H1 (cell line): ENCODE measurements at regions not wholly inside any gene's neighbourhood (a gene's known extent, or its start where the extent isn't known, plus 50 kb on each side); places are given as distances from the start of the nearest gene placed in this dataset.

Source experiments
- CTCF ChIA-PET: fragments of 300-600 bp; sonication (Branson Sonifier 250); formaldehyde crosslinking; loops from one replicate; lab custom pipeline; 2021; ENCODE audit not compliant: partially characterized antibody; lab: Charles Lee
- POLR2A ChIA-PET: fragments of 300-600 bp; sonication (Branson Sonifier 250); formaldehyde crosslinking; loops from one replicate; lab custom pipeline; 2021; ENCODE audit warnings: inconsistent platforms; ENCODE audit not compliant: partially characterized antibody; lab: Charles Lee
- DNase-seq, 2 experiments: peaks; one replicate each; pipeline versions ENCODE4 v3.0.0 to v3.0.0-alpha.2; 2010 to 2022; ENCODE audit warnings: low spot score in 2 of 2, low read depth in 1 of 2, mixed read lengths in 1 of 2
- FAIRE-seq: peaks from 2 replicates; lab custom pipeline; 2011; peaks lifted over from hg19 to GRCh38; lab: Jason Lieb, UNC
- H2AFZ ChIP-seq: 2 replicates; pipeline ENCODE4 v1.8.1; 2012; ENCODE audit warnings: low read length, inconsistent platforms
- H2AK5ac ChIP-seq: 2 replicates; pipeline ENCODE4 v1.6.1; 2013; ENCODE audit warnings: low read depth, low read length
- H2BK120ac ChIP-seq: replicated peaks from 2 replicates; pipeline ENCODE3; 2013; ENCODE audit warnings: low read depth, low read length, inconsistent platforms
- H2BK12ac ChIP-seq: 2 replicates; pipeline ENCODE4 v1.6.1; 2013; ENCODE audit warnings: low read depth, low read length
- H2BK15ac ChIP-seq: 2 replicates; pipeline ENCODE4 v1.6.1; 2013; ENCODE audit warnings: low read length
- H2BK20ac ChIP-seq: 2 replicates; pipeline ENCODE4 v1.6.1; 2013; ENCODE audit warnings: low read length
- H2BK5ac ChIP-seq: 2 replicates; pipeline ENCODE4 v1.6.1; 2013; ENCODE audit warnings: low read depth, low read length
- H3K14ac ChIP-seq: 2 replicates; pipeline ENCODE4 v1.6.1; 2013; ENCODE audit warnings: inconsistent platforms; ENCODE audit not compliant: insufficient read length
- H3K18ac ChIP-seq: 2 replicates; pipeline ENCODE4 v1.6.1; 2013; ENCODE audit warnings: low read length; ENCODE audit errors: extremely low read depth
- H3K23ac ChIP-seq: 2 replicates; pipeline ENCODE4 v1.6.1; 2013; ENCODE audit warnings: inconsistent platforms; ENCODE audit not compliant: insufficient read length
- H3K23me2 ChIP-seq: 2 replicates; pipeline ENCODE4 v1.6.1; 2013; ENCODE audit warnings: low read depth, low read length
- H3K27ac ChIP-seq: 2 replicates; pipeline ENCODE4 v1.6.1; 2011; ENCODE audit warnings: low read depth, low read length, inconsistent platforms
- H3K27me3 ChIP-seq, 4 experiments: replicated peaks in 1 of 4; 1 replicate in 1 of 4; 2 replicates in 3 of 4; pipeline versions ENCODE4 v1.6.1 to v1.8.1; 2011 to 2013; ENCODE audit warnings: low read length in 3 of 4, mild to moderate bottlenecking in 3 of 4, inconsistent platforms in 2 of 4, mixed read lengths in 2 of 4, moderate library complexity in 1 of 4; ENCODE audit not compliant: control insufficient read depth in 3 of 4, insufficient read depth in 3 of 4; ENCODE audit errors: extremely low read depth in 1 of 4
- H3K36me3 ChIP-seq, 4 experiments: 2 replicates each; pipeline versions ENCODE4 v1.6.1 to v1.8.1; 2011 to 2013; ENCODE audit warnings: mild to moderate bottlenecking in 4 of 4, low read length in 3 of 4, moderate library complexity in 2 of 4, control low read depth in 1 of 4, inconsistent platforms in 1 of 4; ENCODE audit not compliant: insufficient read depth in 4 of 4, control insufficient read depth in 2 of 4
- H3K4ac ChIP-seq: replicated peaks from 2 replicates; pipeline ENCODE3; 2013; ENCODE audit warnings: low read length, low read depth, mixed read lengths, inconsistent platforms; ENCODE audit not compliant: insufficient read length
- H3K4me1 ChIP-seq, 4 experiments: replicated peaks in 1 of 4; 1 replicate in 1 of 4; 2 replicates in 3 of 4; pipeline versions ENCODE4 v1.6.1 to v1.8.1; 2011 to 2013; ENCODE audit warnings: low read length in 3 of 4, inconsistent platforms in 2 of 4, mixed read lengths in 1 of 4; ENCODE audit not compliant: insufficient read depth in 4 of 4, control insufficient read depth in 3 of 4
- H3K4me2 ChIP-seq, 2 experiments: 2 replicates each; pipeline versions ENCODE4 v1.6.1 to v1.8.1; 2011 to 2013; ENCODE audit warnings: low read depth in 2 of 2, low read length in 2 of 2, control low read depth in 1 of 2, inconsistent platforms in 1 of 2, mild to moderate bottlenecking in 1 of 2; ENCODE audit not compliant: insufficient read depth in 1 of 2
- H3K4me3 ChIP-seq, 4 experiments: fragments of 200-600, 300-600 bp in 1 of 4; sonication (generic), shearing (Covaris generic), sonication (Bioruptor Twin) in 1 of 4; 2 replicates each; pipeline versions ENCODE4 v1.5.1 to v1.8.1; 2011 to 2016; ENCODE audit warnings: low read length in 4 of 4, low read depth in 3 of 4, control low read depth in 2 of 4, inconsistent platforms in 2 of 4, mild to moderate bottlenecking in 2 of 4, mixed read lengths in 1 of 4, moderate library complexity in 1 of 4; ENCODE audit not compliant: insufficient read depth in 2 of 4; ENCODE audit errors: extremely low read depth in 1 of 4
- H3K56ac ChIP-seq: replicated peaks from 2 replicates; pipeline ENCODE3; 2013; ENCODE audit warnings: low read depth, mild to moderate bottlenecking, mixed read lengths, low read length, inconsistent platforms; ENCODE audit not compliant: insufficient read length
- H3K79me1 ChIP-seq: 2 replicates; pipeline ENCODE4 v1.6.1; 2013; ENCODE audit warnings: low read depth, low read length, control low read depth
- H3K79me2 ChIP-seq, 2 experiments: 2 replicates each; pipeline versions ENCODE4 v1.6.1 to v1.8.1; 2012 to 2013; ENCODE audit warnings: low read length in 2 of 2, mild to moderate bottlenecking in 2 of 2, inconsistent platforms in 1 of 2; ENCODE audit not compliant: insufficient read depth in 2 of 2, control insufficient read depth in 1 of 2
- H3K9ac ChIP-seq, 4 experiments: replicated peaks in 1 of 4; 1 replicate in 1 of 4; 2 replicates in 3 of 4; pipeline versions ENCODE4 v1.6.1 to v1.8.1; 2011 to 2013; ENCODE audit warnings: low read depth in 3 of 4, low read length in 3 of 4, control low read depth in 2 of 4, mild to moderate bottlenecking in 2 of 4, moderate library complexity in 2 of 4, inconsistent platforms in 1 of 4; ENCODE audit errors: extremely low read depth in 1 of 4
- H3K9me3 ChIP-seq, 2 experiments: 2 replicates each; pipeline versions ENCODE4 v1.6.1 to v1.8.1; 2012 to 2013; ENCODE audit warnings: mild to moderate bottlenecking in 2 of 2, moderate library complexity in 2 of 2, control low read depth in 1 of 2, inconsistent platforms in 1 of 2, low read depth in 1 of 2, low read length in 1 of 2, mixed read lengths in 1 of 2; ENCODE audit not compliant: insufficient read depth in 2 of 2
- H4K20me1 ChIP-seq, 2 experiments: replicated peaks in 1 of 2; 2 replicates each; pipeline versions ENCODE3 to v1.8.1; 2011 to 2013; ENCODE audit warnings: inconsistent platforms in 2 of 2, low read length in 2 of 2, mild to moderate bottlenecking in 1 of 2; ENCODE audit not compliant: insufficient read depth in 2 of 2, control insufficient read depth in 1 of 2
- H4K5ac ChIP-seq: 2 replicates; pipeline ENCODE4 v1.6.1; 2013; ENCODE audit warnings: low read length, low read depth, mixed read lengths, inconsistent platforms; ENCODE audit not compliant: insufficient read length
- H4K8ac ChIP-seq: 2 replicates; pipeline ENCODE4 v1.8.0; 2013; ENCODE audit warnings: mild to moderate bottlenecking, moderate library complexity, low read length, inconsistent platforms; ENCODE audit not compliant: insufficient read depth; ENCODE audit errors: extremely low read depth
- H4K91ac ChIP-seq: replicated peaks from 2 replicates; pipeline ENCODE3; 2013; ENCODE audit warnings: low read length, mixed read lengths, inconsistent platforms; ENCODE audit not compliant: insufficient read length
- CHD2 ChIP-seq: IDR thresholded peaks from 2 replicates; pipeline ENCODE4 v1.6.1; 2012; ENCODE audit warnings: low read length, improper control_type of control experiment
- CTBP2 ChIP-seq: IDR thresholded peaks from 2 replicates; pipeline ENCODE4 v1.7.0; 2011; ENCODE audit warnings: borderline replicate concordance, mild to moderate bottlenecking, moderate library complexity, mixed read lengths, low read length; ENCODE audit not compliant: insufficient read depth, insufficient read length
- EP300 ChIP-seq, 2 experiments: IDR thresholded peaks; 1 replicate in 1 of 2; 2 replicates in 1 of 2; pipeline ENCODE4 v1.6.1; 2011 to 2012; ENCODE audit warnings: low read depth in 2 of 2, low read length in 2 of 2, mild to moderate bottlenecking in 2 of 2, borderline replicate concordance in 1 of 2, inconsistent platforms in 1 of 2, moderate library complexity in 1 of 2
- FOSL1 ChIP-seq: IDR thresholded peaks from 2 replicates; pipeline ENCODE4 v1.6.1; 2011; ENCODE audit warnings: mild to moderate bottlenecking, low read depth, low read length, moderate library complexity; ENCODE audit not compliant: insufficient read depth
- GABPA ChIP-seq: IDR thresholded peaks from 2 replicates; pipeline ENCODE4 v1.6.1; 2011; ENCODE audit warnings: mild to moderate bottlenecking, low read length, moderate library complexity, borderline replicate concordance; ENCODE audit not compliant: insufficient read depth
- JUND ChIP-seq: IDR thresholded peaks from 2 replicates; pipeline ENCODE4 v1.6.1; 2011; ENCODE audit warnings: mild to moderate bottlenecking, improper control_type of control experiment, low read length
- NANOG ChIP-seq: IDR thresholded peaks from 2 replicates; pipeline ENCODE4 v1.6.1; 2011; ENCODE audit warnings: low read length, low read depth, mild to moderate bottlenecking, inconsistent platforms; ENCODE audit not compliant: insufficient read depth, poor library complexity, severe bottlenecking
- POU5F1 ChIP-seq: IDR thresholded peaks from 2 replicates; pipeline ENCODE4 v1.6.1; 2011; ENCODE audit warnings: low read depth, mild to moderate bottlenecking, low read length, moderate library complexity
- RAD21 ChIP-seq, 2 experiments: IDR thresholded peaks in 1 of 2; conservative IDR thresholded peaks in 1 of 2; 2 replicates each; pipeline ENCODE4 v1.6.1; 2011; ENCODE audit warnings: low read depth in 2 of 2, low read length in 2 of 2, improper control_type of control experiment in 1 of 2, inconsistent platforms in 1 of 2, mild to moderate bottlenecking in 1 of 2, moderate library complexity in 1 of 2
- RXRA ChIP-seq: IDR thresholded peaks from 2 replicates; pipeline ENCODE4 v1.6.1; 2011; ENCODE audit warnings: low read depth, mild to moderate bottlenecking, low read length, moderate library complexity; ENCODE audit not compliant: insufficient read depth
- SP4 ChIP-seq: IDR thresholded peaks from 2 replicates; pipeline ENCODE4 v1.6.1; 2012; ENCODE audit warnings: low read length, inconsistent platforms
- SRF ChIP-seq: IDR thresholded peaks from 2 replicates; pipeline ENCODE4 v1.6.1; 2011; ENCODE audit warnings: mild to moderate bottlenecking, low read depth, low read length, moderate library complexity
- SUZ12 ChIP-seq: fragments of 200-600 bp; sonication (generic); IDR thresholded peaks from 2 replicates; pipeline ENCODE4 v1.6.1; 2012; ENCODE audit warnings: mild to moderate bottlenecking, inconsistent platforms, low read length, moderate library complexity, mixed read lengths
- TAF7 ChIP-seq: optimal IDR thresholded peaks from 2 replicates; pipeline ENCODE3; 2011; ENCODE audit warnings: low read depth, mild to moderate bottlenecking, inconsistent platforms, low read length, moderate library complexity, borderline replicate concordance
- TCF12 ChIP-seq: IDR thresholded peaks from 2 replicates; pipeline ENCODE4 v1.6.1; 2011; ENCODE audit warnings: low read depth, mild to moderate bottlenecking, low read length
- WGBS, 2 experiments: shearing (Covaris generic) in 1 of 2; methylation state at CpG; one replicate each; pipeline versions ENCODE4 v1.1.6 to v1.1.7; 2013 to 2015; ENCODE audit warnings: low lambda C conversion rate in 2 of 2, mixed read lengths in 2 of 2, inconsistent platforms in 1 of 2, low coverage in 1 of 2, missing lambda C conversion rate in 1 of 2; ENCODE audit not compliant: insufficient replicate concordance in 2 of 2, insufficient coverage in 1 of 2, insufficient read length in 1 of 2; ENCODE audit errors: extremely low coverage in 1 of 2, missing lambda C conversion rate in 1 of 2; 5-methylcytosine and 5-hydroxymethylcytosine counted together

DNA sequence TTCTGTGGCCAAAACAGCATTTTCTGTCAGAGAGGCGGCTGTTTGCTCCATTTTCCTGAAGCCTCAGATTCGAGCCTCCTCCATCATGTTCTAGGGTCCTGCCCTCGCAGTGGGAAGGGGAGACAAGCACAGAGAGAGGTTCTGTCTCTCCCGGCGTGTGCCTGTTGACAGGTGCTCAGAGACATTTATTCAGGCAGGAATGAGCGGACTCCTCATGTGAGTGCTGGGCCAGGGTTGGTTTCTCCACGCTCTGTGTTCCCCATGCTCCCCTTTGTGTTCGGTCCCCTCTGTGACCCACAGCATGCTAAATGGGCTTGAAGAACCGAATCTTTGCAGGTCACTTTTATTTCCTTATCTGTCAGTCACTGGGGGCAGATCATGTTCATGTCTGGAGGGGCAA lies 374.6 kb downstream of the GLRX3 start:
- WGBS, 2 experiments: 91% methylated on average over 9 of the region's 9 CpGs; no CpG with 5 or more reads in 1 of the 2 experiments
- TF ChIP-seq SP4: no peak
- TF ChIP-seq RXRA: no peak
- TF ChIP-seq TCF12: no peak
- TF ChIP-seq POU5F1: no peak
- TF ChIP-seq SRF: no peak
- TF ChIP-seq TAF7: no peak
- TF ChIP-seq FOSL1: no peak
- no peak for TF ChIP-seq RAD21 (IDR thresholded peaks at IDR 0.05 in 1 of 2, conservative IDR thresholded peaks at IDR 0.05 in 1 of 2; ENCODE audit: low read depth in 2 of 2, low read length in 2 of 2)
- TF ChIP-seq CTBP2: no peak
- no peak for TF ChIP-seq EP300 (IDR thresholded peaks at IDR 0.05; ENCODE audit: borderline replicate concordance in 1 of 2, low read depth in 2 of 2, low read length in 2 of 2)
- no peak for TF ChIP-seq JUND
- TF ChIP-seq SUZ12: no peak
- TF ChIP-seq GABPA: no peak
- TF ChIP-seq NANOG: no peak
- TF ChIP-seq CHD2: no peak

More for the DNA sequence above, 374.6 kb downstream of the GLRX3 start:
- no peak overlapping the region for H4K91ac ChIP-seq
- H4K20me1 ChIP-seq: peaks cover 0 to 1% of the 10 kb centered on the region in 2 experiments
- H3K18ac ChIP-seq: no peak overlapping the region
- ChIA-PET POLR2A (no interaction called here), CTCF (no interaction called here)
- no peak overlapping the region for H2BK5ac ChIP-seq
- H4K8ac ChIP-seq: no peak overlapping the region
- no peaks in the 10 kb centered on the region for H3K4me1 ChIP-seq
- no peak overlapping the region for H4K5ac ChIP-seq
- H2BK15ac ChIP-seq: no peak overlapping the region
- no peak overlapping the region for H3K4me3 ChIP-seq
- H3K27ac ChIP-seq: no peak overlapping the region
- no peaks in the 10 kb centered on the region for H3K9me3 ChIP-seq
- H3K23me2 ChIP-seq: no peaks in the 10 kb centered on the region
- no peak overlapping the region for H2AFZ ChIP-seq
- no peak overlapping the region for H2BK120ac ChIP-seq
- H3K14ac ChIP-seq: no peak overlapping the region
- H3K36me3 ChIP-seq: no peaks in the 10 kb centered on the region
- H3K4ac ChIP-seq: no peak overlapping the region
- H3K4me2 ChIP-seq: no peak overlapping the region
- H2BK12ac ChIP-seq: no peak overlapping the region
- H3K9ac ChIP-seq: no peak overlapping the region
- DNase-seq: no peak
- FAIRE-seq: no peak
- H2BK20ac ChIP-seq: no peak overlapping the region
- H3K79me1 ChIP-seq: no peaks in the 10 kb centered on the region
- H3K56ac ChIP-seq: no peak overlapping the region
- H3K79me2 ChIP-seq: no peaks in the 10 kb centered on the region
- no peak overlapping the region for H3K23ac ChIP-seq
- H2AK5ac ChIP-seq: no peak overlapping the region
- H3K27me3 ChIP-seq: no peaks in the 10 kb centered on the region
